IMR-90 (cell line): ENCODE measurements at regions not wholly inside any gene's neighbourhood (a gene's known extent, or its start where the extent isn't known, plus 50 kb on each side); places are given as distances from the start of the nearest gene placed in this dataset.

Experiments
- ATAC-seq: fragments of 200-7000 bp; cut with Tn5 transposase; 2 replicates; pipeline ENCODE4 v1.9.1; 2020; ENCODE audit warnings: low read depth, mild to moderate bottlenecking, moderate library complexity
- BruUV-seq: library from RNA; stranded (reverse); fragments of 400-500 nt; replicated peaks from 2 replicates; lab custom pipeline; 2021; lab: Mats Ljungman, UMichigan
- CTCF ChIA-PET: fragments of 300-600 bp; formaldehyde crosslinking; extraction: SDS; loops from one replicate; lab custom pipeline; 2021; ENCODE audit warnings: antibody characterized with exemption; lab: Yijun Ruan, JAX
- POLR2A ChIA-PET: fragments of 300-600 bp; sonication (Branson Sonifier 250); formaldehyde crosslinking; loops from one replicate; lab custom pipeline; 2022; ENCODE audit warnings: antibody characterized with exemption; ENCODE audit not compliant: unreplicated experiment; lab: Charles Lee
- DNase-seq: peaks from one replicate; pipeline ENCODE4 v3.0.0; 2013
- H2AFZ ChIP-seq: replicated peaks from 2 replicates; pipeline ENCODE3; 2013; ENCODE audit warnings: low read length, mild to moderate bottlenecking; ENCODE audit not compliant: poor library complexity
- H2AK5ac ChIP-seq: 2 replicates; pipeline ENCODE4 v1.6.1; 2013; ENCODE audit warnings: low read depth, low read length, inconsistent platforms
- H2AK9ac ChIP-seq: replicated peaks from 2 replicates; pipeline ENCODE3; 2013; ENCODE audit warnings: mild to moderate bottlenecking, low read depth, low read length, moderate library complexity; ENCODE audit not compliant: poor library complexity
- H2BK120ac ChIP-seq: 2 replicates; pipeline ENCODE4 v1.6.1; 2013; ENCODE audit warnings: low read depth, low read length, inconsistent platforms
- H2BK15ac ChIP-seq: 3 replicates; pipeline ENCODE4 v1.6.1; 2013; ENCODE audit warnings: low read depth, low read length, inconsistent platforms
- H2BK20ac ChIP-seq: 2 replicates; pipeline ENCODE4 v1.6.1; 2013; ENCODE audit warnings: low read depth, mild to moderate bottlenecking, inconsistent platforms, low read length, moderate library complexity
- H2BK5ac ChIP-seq: 2 replicates; pipeline ENCODE4 v1.6.1; 2013; ENCODE audit warnings: mild to moderate bottlenecking, low read depth, low read length, inconsistent platforms; ENCODE audit not compliant: poor library complexity, severe bottlenecking
- H3K14ac ChIP-seq: replicated peaks from 2 replicates; pipeline ENCODE4 v1.6.1; 2013; ENCODE audit warnings: low read depth, low read length, inconsistent platforms
- H3K18ac ChIP-seq: 2 replicates; pipeline ENCODE4 v1.6.1; 2013; ENCODE audit warnings: low read depth, low read length, control low read depth
- H3K23ac ChIP-seq: 2 replicates; pipeline ENCODE4 v1.6.1; 2013; ENCODE audit warnings: low read depth, low read length, inconsistent platforms
- H3K27ac ChIP-seq: 2 replicates; pipeline ENCODE4 v1.5.1; 2013; ENCODE audit warnings: mild to moderate bottlenecking, control low read depth, low read length; ENCODE audit not compliant: insufficient read depth
- H3K27me3 ChIP-seq: 2 replicates; pipeline ENCODE4 v1.6.1; 2013; ENCODE audit warnings: low read length; ENCODE audit not compliant: control insufficient read depth, insufficient read depth
- H3K36me3 ChIP-seq: 2 replicates; pipeline ENCODE4 v1.6.1; 2013; ENCODE audit warnings: low read length, mixed read lengths; ENCODE audit not compliant: control insufficient read depth, insufficient read depth
- H3K4ac ChIP-seq: 2 replicates; pipeline ENCODE4 v1.6.1; 2013; ENCODE audit warnings: low read depth, low read length, inconsistent platforms
- H3K4me1 ChIP-seq: 2 replicates; pipeline ENCODE4 v1.6.1; 2013; ENCODE audit warnings: low read length, mixed read lengths; ENCODE audit not compliant: control insufficient read depth, insufficient read depth
- H3K4me2 ChIP-seq: 2 replicates; pipeline ENCODE4 v1.6.1; 2013; ENCODE audit warnings: low read depth, mild to moderate bottlenecking, control low read depth, low read length, moderate library complexity
- H3K4me3 ChIP-seq: 2 replicates; pipeline ENCODE4 v1.5.1; 2013; ENCODE audit warnings: low read depth, mild to moderate bottlenecking, control low read depth, low read length, moderate library complexity; ENCODE audit not compliant: insufficient read depth
- H3K56ac ChIP-seq: 2 replicates; pipeline ENCODE4 v1.6.1; 2013; ENCODE audit warnings: low read length, inconsistent platforms; ENCODE audit not compliant: insufficient read depth; ENCODE audit errors: extremely low read depth
- H3K79me1 ChIP-seq, 2 experiments: 2 replicates each; pipeline ENCODE4 v1.6.1; 2013; ENCODE audit warnings: low read length in 2 of 2, inconsistent platforms in 1 of 2, low read depth in 1 of 2
- H3K9ac ChIP-seq: 2 replicates; pipeline ENCODE4 v1.6.1; 2013; ENCODE audit warnings: low read depth, low read length, control low read depth
- H3K9me1 ChIP-seq: 2 replicates; pipeline ENCODE4 v1.6.1; 2013; ENCODE audit warnings: low read length, inconsistent platforms; ENCODE audit not compliant: insufficient read depth
- H3K9me3 ChIP-seq: 2 replicates; pipeline ENCODE4 v1.6.1; 2013; ENCODE audit warnings: low read length; ENCODE audit not compliant: control insufficient read depth, insufficient read depth
- H4K20me1 ChIP-seq: 2 replicates; pipeline ENCODE4 v1.6.1; 2013; ENCODE audit warnings: low read length, inconsistent platforms; ENCODE audit not compliant: insufficient read depth
- H4K5ac ChIP-seq: 2 replicates; pipeline ENCODE4 v1.6.1; 2013; ENCODE audit warnings: mild to moderate bottlenecking, low read depth, low read length, control low read depth
- H4K8ac ChIP-seq, 2 experiments: 2 replicates each; pipeline ENCODE4 v1.6.1; 2013; ENCODE audit warnings: low read depth in 2 of 2, low read length in 2 of 2, control low read depth in 1 of 2, inconsistent platforms in 1 of 2
- H4K91ac ChIP-seq: 2 replicates; pipeline ENCODE4 v1.6.1; 2013; ENCODE audit warnings: low read depth, low read length, inconsistent platforms; ENCODE audit not compliant: insufficient read depth
- BHLHE40 ChIP-seq: fragments of 150-350 bp; IDR thresholded peaks from 2 replicates; pipeline ENCODE4 v1.6.1; 2016; ENCODE audit warnings: mild to moderate bottlenecking, low read depth, low read length
- CEBPB ChIP-seq: IDR thresholded peaks from 2 replicates; pipeline ENCODE4 v1.6.1; 2012; ENCODE audit warnings: low read depth, low read length, improper control_type of control experiment
- CHD1 ChIP-seq: IDR thresholded peaks from 2 replicates; pipeline ENCODE4 v1.6.1; 2012; ENCODE audit warnings: low read depth, low read length, improper control_type of control experiment
- FOS ChIP-seq: fragments of 150-350 bp; IDR thresholded peaks from 2 replicates; pipeline ENCODE4 v1.6.1; 2016; ENCODE audit warnings: low read depth, low read length
- MAFK ChIP-seq: IDR thresholded peaks from 2 replicates; pipeline ENCODE4 v1.6.1; 2012; ENCODE audit warnings: low read depth, low read length, improper control_type of control experiment
- MAZ ChIP-seq: IDR thresholded peaks from 2 replicates; pipeline ENCODE4 v1.6.1; 2012; ENCODE audit warnings: low read depth, mild to moderate bottlenecking, low read length, improper control_type of control experiment, moderate library complexity, borderline replicate concordance
- MXI1 ChIP-seq: IDR thresholded peaks from 2 replicates; pipeline ENCODE4 v1.6.1; 2012; ENCODE audit warnings: low read depth, mild to moderate bottlenecking, low read length, moderate library complexity, borderline replicate concordance
- NFE2L2 ChIP-seq: fragments of 150-350 bp; IDR thresholded peaks from 2 replicates; pipeline ENCODE4 v1.6.1; 2016; ENCODE audit warnings: low read depth, mild to moderate bottlenecking, low read length
- POLR2A ChIP-seq: IDR thresholded peaks from 2 replicates; pipeline ENCODE4 v1.6.1; 2012; ENCODE audit warnings: mild to moderate bottlenecking, low read depth, low read length
- RAD21 ChIP-seq: IDR thresholded peaks from 2 replicates; pipeline ENCODE4 v1.6.1; 2012; ENCODE audit warnings: low read length, improper control_type of control experiment
- RCOR1 ChIP-seq: IDR thresholded peaks from 2 replicates; pipeline ENCODE4 v1.6.1; 2012; ENCODE audit warnings: mild to moderate bottlenecking, low read length, improper control_type of control experiment; ENCODE audit not compliant: insufficient replicate concordance
- RFX5 ChIP-seq: IDR thresholded peaks from 2 replicates; pipeline ENCODE4 v1.8.0; 2012; ENCODE audit warnings: low read depth, mild to moderate bottlenecking, low read length, moderate library complexity
- SMC3 ChIP-seq: fragments of 150-350 bp; IDR thresholded peaks from 2 replicates; pipeline ENCODE4 v1.6.1; 2016; ENCODE audit warnings: low read depth, mild to moderate bottlenecking, antibody characterized with exemption, low read length, moderate library complexity
- WGBS, 2 experiments: methylation state at CpG; one replicate each; pipeline versions ENCODE4 v1.1.5 to v1.1.7; 2013; ENCODE audit warnings: missing lambda C conversion rate in 2 of 2; ENCODE audit not compliant: insufficient read length in 1 of 2; ENCODE audit errors: extremely low coverage in 2 of 2; 5-methylcytosine and 5-hydroxymethylcytosine counted together
- dilution Hi-C: fragments of 300-500 bp; cut with HindIII; formaldehyde crosslinking; loops from one replicate; pipeline ENCODE4 v1.14.3; 2018; ENCODE audit warnings: low sequenced_read_pairs; ENCODE audit not compliant: unreplicated experiment
- in situ Hi-C: fragments of 300-500 bp; cut with MboI; formaldehyde crosslinking; loops from 3 replicates; pipeline ENCODE4 v1.14.3; 2019; ENCODE audit warnings: low sequenced_read_pairs, inconsistent platforms, mixed read lengths
- intact Hi-C: fragments of 100-400 bp; cut with micrococcal nuclease; formaldehyde crosslinking; loops from 2 replicates; pipeline ENCODE4 v1.10.0; 2022
- TF ChIP-seq, protein P1 (sequence below): fragments of 150-350 bp; IDR thresholded peaks from 2 replicates; pipeline ENCODE4 v1.6.1; 2016; ENCODE audit warnings: low read depth, mild to moderate bottlenecking, low read length, moderate library complexity, borderline replicate concordance
- TF ChIP-seq, protein P2 (sequence below): conservative IDR thresholded peaks from 2 replicates; pipeline ENCODE4 v1.5.1; 2012; ENCODE audit warnings: mild to moderate bottlenecking, low read depth, low read length, improper control_type of control experiment
- TF ChIP-seq, protein P3 (sequence below): fragments of 150-350 bp; IDR thresholded peaks from 2 replicates; pipeline ENCODE4 v1.6.1; 2017; ENCODE audit warnings: mild to moderate bottlenecking, antibody characterized with exemption, low read length, low read depth

DNA sequence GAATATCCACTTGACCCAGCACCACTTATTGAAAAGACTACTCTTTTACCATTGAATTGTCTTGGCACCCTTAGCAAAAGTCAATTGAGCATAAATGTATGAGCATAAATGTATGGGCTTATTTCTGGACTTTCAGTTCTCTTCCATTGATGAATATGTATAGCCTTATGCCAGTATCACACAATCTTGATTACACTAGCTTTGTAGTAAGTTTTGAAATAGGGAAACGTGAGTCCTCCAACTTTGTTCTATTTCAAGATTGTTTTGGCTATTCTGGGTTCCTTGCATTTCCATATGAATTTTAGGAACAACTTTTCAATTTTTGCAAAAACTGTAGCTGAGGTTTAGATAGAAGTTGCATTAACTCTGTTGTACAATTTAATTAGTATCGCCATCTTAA, 601.0 kb downstream of the TLE1 start:
- H4K20me1 ChIP-seq, result no peaks in the 10 kb centered on the region
- H3K23ac ChIP-seq, result no peak overlapping the region
- H3K9me1 ChIP-seq, result no peaks in the 10 kb centered on the region
- H3K4me2 ChIP-seq, result no peak overlapping the region
- no peak overlapping the region for H2BK120ac ChIP-seq
- TF ChIP-seq, protein P1, sequence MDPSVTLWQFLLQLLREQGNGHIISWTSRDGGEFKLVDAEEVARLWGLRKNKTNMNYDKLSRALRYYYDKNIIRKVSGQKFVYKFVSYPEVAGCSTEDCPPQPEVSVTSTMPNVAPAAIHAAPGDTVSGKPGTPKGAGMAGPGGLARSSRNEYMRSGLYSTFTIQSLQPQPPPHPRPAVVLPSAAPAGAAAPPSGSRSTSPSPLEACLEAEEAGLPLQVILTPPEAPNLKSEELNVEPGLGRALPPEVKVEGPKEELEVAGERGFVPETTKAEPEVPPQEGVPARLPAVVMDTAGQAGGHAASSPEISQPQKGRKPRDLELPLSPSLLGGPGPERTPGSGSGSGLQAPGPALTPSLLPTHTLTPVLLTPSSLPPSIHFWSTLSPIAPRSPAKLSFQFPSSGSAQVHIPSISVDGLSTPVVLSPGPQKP, result no peak
- TF ChIP-seq CEBPB (no peak), MXI1 (no peak), RFX5 (no peak), BHLHE40 (no peak), NFE2L2 (no peak), SMC3 (no peak), MAFK (no peak), POLR2A (no peak), CHD1 (no peak), RCOR1 (no peak), MAZ (no peak), FOS (no peak), RAD21 (no peak)
- TF ChIP-seq, protein P2, sequence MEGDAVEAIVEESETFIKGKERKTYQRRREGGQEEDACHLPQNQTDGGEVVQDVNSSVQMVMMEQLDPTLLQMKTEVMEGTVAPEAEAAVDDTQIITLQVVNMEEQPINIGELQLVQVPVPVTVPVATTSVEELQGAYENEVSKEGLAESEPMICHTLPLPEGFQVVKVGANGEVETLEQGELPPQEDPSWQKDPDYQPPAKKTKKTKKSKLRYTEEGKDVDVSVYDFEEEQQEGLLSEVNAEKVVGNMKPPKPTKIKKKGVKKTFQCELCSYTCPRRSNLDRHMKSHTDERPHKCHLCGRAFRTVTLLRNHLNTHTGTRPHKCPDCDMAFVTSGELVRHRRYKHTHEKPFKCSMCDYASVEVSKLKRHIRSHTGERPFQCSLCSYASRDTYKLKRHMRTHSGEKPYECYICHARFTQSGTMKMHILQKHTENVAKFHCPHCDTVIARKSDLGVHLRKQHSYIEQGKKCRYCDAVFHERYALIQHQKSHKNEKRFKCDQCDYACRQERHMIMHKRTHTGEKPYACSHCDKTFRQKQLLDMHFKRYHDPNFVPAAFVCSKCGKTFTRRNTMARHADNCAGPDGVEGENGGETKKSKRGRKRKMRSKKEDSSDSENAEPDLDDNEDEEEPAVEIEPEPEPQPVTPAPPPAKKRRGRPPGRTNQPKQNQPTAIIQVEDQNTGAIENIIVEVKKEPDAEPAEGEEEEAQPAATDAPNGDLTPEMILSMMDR, result no peak
- TF ChIP-seq, protein P3, sequence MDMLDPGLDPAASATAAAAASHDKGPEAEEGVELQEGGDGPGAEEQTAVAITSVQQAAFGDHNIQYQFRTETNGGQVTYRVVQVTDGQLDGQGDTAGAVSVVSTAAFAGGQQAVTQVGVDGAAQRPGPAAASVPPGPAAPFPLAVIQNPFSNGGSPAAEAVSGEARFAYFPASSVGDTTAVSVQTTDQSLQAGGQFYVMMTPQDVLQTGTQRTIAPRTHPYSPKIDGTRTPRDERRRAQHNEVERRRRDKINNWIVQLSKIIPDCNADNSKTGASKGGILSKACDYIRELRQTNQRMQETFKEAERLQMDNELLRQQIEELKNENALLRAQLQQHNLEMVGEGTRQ, result no peak
- no peaks in the 10 kb centered on the region for H3K27me3 ChIP-seq
- intact Hi-C loops (no loop called here), in situ Hi-C loops (no loop called here), dilution Hi-C loops (no loop called here)
- H3K79me1 ChIP-seq, result no peaks in the 10 kb centered on the region
- ChIA-PET POLR2A (no interaction called here), CTCF (no interaction called here)
- H4K5ac ChIP-seq, result no peak overlapping the region
- no peak overlapping the region for H3K27ac ChIP-seq
- H3K14ac ChIP-seq, result no peak overlapping the region
- no peak overlapping the region for H3K18ac ChIP-seq
- H3K4me1 ChIP-seq, result peaks cover 2% of the 10 kb centered on the region; the same call in 1 of the 2 replicates
- H3K9ac ChIP-seq, result no peak overlapping the region
- no peak overlapping the region for H2BK15ac ChIP-seq
- WGBS, 2 experiments, result no CpG with 5 or more reads among the region's 2 CpGs
- no peak for DNase-seq
- H2AK5ac ChIP-seq, result no peak overlapping the region
- no peak overlapping the region for H2BK5ac ChIP-seq
- no peak overlapping the region for H3K4ac ChIP-seq
- H2AFZ ChIP-seq, result no peak overlapping the region
- no peak overlapping the region for H4K91ac ChIP-seq
- peaks cover 4% of the 10 kb centered on the region; the same call in 1 of the 2 replicates for H3K9me3 ChIP-seq
- no peak overlapping the region for H3K4me3 ChIP-seq
- no peaks in the 10 kb centered on the region for H3K36me3 ChIP-seq
- H2BK20ac ChIP-seq, result no peak overlapping the region
- BruUV-seq, result no TSS peak
- H3K56ac ChIP-seq, result no peak overlapping the region
- H2AK9ac ChIP-seq, result no peak overlapping the region
- H4K8ac ChIP-seq, result no peak overlapping the region
- ATAC-seq, result no peak
